KBM-7 (cell line): ENCODE measurements at regions not wholly inside any gene's neighbourhood (a gene's known extent, or its start where the extent isn't known, plus 50 kb on each side); places are given as distances from the start of the nearest gene placed in this dataset.

Experiments
- DNase-seq: peaks from one replicate; pipeline ENCODE4 v3.0.0-alpha.2; 2015
- in situ Hi-C: fragments of 300-500 bp; cut with MboI; formaldehyde crosslinking; loops from 2 replicates; pipeline ENCODE4 v1.14.3; 2020; ENCODE audit warnings: low sequenced_read_pairs, low pct_unique_long_range_greater_than_20kb, mixed read lengths

DNA sequence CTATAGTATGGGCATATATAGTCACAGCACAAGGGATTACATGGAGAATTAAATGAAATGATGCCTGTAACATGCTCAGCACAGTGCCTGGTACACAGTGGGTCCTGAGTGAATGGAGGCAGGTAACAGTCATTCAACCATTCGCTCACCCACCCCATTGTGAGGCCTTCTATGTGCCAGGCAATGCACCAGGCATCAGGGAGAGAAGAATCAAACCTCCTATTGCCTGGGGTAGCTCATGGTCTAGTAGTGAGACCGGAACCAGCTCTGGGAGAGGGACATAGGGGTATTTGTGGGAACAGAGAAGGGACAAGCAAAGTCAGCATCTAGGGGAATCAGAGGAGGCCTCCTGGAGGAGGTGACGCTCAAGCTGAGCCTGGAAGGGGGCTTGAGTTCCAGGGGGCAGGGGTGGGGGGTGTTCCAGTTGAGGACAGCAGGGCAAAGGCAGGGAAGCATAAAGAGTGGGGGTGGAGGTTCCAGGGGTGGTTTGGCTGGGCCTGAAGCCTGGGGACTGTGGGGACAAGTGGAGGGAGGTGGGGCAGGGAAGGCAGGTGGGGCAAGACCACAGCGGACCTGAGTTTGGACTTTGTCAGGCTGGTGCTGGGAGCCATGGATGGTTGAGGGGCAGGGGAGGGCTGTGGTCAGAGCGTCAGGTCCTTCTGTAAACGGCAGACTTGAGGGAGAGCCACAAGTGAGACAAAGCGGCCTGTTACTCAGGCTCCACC, 591.6 kb downstream of the PTPRU start:
- in situ Hi-C loops, result no loop called here
- DNase-seq, result no peak

- DNase-seq, result no peak
- in situ Hi-C loops, result no loop called here
Measured at GRCh38 chr1:29827237-29827750, 591.0 kb downstream of the PTPRU start.

DNA sequence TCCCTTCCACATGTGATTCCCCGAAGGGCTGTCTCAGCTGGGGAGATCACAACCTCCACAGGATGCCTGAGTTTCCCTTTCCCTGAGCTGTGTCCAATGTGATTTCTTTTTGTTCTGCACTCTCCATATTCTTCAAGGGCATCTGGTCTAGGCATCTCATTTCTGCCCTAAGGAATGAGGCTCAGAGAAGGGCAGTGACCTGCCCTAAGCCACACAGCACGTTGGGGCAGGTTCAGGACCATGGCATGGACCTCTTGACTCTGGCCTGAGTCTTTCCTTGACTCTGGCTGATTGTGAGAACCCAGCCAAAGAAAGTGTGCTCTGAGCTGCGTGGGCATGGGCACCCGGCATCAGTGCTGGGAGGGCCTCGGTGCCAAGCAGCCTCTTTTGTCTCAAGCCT, 590.3 kb downstream of the PTPRU start:
- DNase-seq, result no peak
- in situ Hi-C loops, result no loop called here

DNA sequence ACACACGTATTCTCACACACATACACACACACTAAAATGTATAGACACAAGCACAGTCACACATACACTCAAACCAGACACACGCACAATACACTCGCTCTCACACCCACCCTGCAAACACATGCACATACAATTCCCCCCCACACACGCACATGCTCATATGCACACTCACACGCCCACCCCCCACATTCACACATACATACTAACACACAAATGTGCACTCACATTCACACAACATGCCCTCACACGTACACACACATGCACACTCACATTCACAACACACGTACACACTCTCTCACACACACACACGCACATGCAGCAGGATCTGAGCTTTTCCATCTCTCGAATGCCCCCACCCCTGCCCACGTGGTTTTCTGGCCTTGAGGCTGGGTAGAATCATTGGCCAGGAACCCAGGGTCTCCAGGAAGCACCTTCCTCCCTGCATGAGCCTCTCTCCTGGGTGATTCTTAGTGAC, 589.7 kb downstream of the PTPRU start:
- no peak for DNase-seq
- in situ Hi-C loops, result no loop called here

- in situ Hi-C loops, result no loop called here
- no peak for DNase-seq
Measured at GRCh38 chr1:29825274-29825940, 589.1 kb downstream of the PTPRU start.

GRCh38 chr1:29824511-29825273, 588.4 kb downstream of the PTPRU start:
- in situ Hi-C loops, result no loop called here

GRCh38 chr1:29824025-29824424, 587.7 kb downstream of the PTPRU start:
- in situ Hi-C loops, result no loop called here
- no peak for DNase-seq

More at GRCh38 chr1:29824511-29825273, 588.4 kb downstream of the PTPRU start:
- no peak for DNase-seq

DNA sequence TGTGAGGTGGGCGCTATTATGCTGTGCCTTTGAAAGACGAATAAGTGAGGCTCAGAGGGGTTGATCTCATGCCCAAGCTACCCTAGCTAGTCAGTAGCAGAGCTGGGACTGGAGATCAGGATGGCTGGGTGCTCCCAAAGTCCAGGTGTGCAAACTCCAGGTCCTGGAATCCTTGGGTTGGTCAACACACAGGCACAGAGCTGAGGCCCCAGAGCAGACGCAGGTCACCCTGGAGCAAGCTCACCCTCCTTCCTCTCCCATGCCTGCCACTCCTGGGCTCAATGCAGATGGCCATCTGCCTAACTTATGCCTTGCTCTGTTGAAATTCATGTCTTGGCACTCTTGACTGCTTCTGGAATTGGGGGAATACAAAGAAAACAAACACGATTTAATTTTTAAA, 587.2 kb downstream of the PTPRU start:
- no peak for DNase-seq
- in situ Hi-C loops, result no loop called here

- in situ Hi-C loops, result no loop called here
- DNase-seq, result no peak
Measured at GRCh38 chr1:29821605-29822004, 585.3 kb downstream of the PTPRU start.

DNA sequence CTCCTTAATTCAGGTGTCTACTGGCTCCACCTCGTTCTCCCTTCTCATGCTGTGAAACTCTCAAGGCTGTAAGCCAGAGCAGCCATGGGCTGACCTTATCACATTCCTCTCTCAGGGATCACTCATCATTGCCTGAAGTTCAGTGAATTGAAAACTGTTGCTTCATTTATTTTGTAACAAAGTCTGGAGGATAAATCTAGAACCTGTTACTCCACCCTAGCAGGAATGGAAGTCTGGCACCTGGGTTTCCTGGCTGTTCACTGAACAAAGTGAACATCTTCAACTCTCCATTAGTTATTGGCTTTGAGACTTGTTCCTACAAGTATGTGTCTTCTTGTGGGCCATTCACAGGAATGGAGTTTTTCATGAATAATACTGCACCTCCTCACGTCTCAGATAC, 584.1 kb downstream of the PTPRU start:
- in situ Hi-C loops, result no loop called here
- no peak for DNase-seq

- DNase-seq, result no peak
- in situ Hi-C loops, result no loop called here
Measured at GRCh38 chr1:29812408-29813135, 576.2 kb downstream of the PTPRU start.

DNA sequence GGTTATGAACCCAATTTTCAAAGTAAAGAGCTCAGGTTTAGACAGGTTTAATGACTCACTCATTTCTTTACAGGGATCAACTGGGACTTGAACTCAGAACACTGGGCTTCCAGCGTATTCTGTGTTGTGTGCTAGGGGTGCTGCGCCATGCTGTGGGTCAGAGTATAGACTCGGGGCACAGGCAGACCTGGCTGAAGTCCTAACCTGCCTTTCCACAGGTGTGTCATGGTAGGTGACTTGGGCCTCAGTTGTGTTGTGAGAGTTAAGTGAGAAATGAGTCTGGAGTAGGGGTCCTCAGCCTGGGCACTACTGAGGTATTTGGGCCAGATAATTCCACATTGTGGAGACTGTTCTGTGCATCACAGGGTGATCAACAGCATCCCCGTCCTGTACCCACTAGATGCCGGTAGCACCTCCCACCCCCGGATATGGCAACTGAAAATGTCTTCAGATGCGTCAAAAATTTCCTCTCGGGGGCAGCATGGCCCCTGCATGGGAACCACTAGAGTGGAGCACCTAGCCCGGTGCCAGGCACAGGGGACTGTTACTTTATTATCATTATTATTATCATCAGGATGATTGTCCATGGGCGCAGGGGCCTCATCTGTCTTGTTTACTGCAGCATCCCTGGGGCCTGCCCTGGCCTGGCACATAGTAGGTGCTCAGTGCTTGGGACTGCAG, 575.5 kb downstream of the PTPRU start:
- in situ Hi-C loops, result no loop called here
- DNase-seq, result no peak

DNA sequence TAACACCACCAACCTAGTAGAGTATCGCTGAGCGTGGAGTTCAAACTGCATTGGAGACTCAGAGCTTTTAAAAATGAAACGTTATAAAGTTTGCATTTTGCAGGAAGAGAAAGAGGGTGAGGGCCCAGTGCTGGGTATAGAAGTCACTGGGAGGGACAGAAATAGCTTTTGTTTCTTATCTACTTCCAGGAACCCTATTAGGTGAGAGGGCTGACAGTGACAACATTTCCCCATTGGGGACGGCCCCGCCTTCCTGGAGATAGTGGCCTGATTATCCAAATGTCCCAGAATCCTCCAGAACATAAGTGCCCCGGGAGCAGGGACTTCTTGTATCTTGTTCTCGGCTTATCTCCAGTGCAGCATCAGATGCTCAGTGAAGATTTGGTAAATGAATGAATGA, 574.9 kb downstream of the PTPRU start:
- in situ Hi-C loops, result no loop called here
- DNase-seq, result no peak

- in situ Hi-C loops, result no loop called here
- DNase-seq, result no peak
Measured at GRCh38 chr1:29810121-29811120, 574.1 kb downstream of the PTPRU start.

DNA sequence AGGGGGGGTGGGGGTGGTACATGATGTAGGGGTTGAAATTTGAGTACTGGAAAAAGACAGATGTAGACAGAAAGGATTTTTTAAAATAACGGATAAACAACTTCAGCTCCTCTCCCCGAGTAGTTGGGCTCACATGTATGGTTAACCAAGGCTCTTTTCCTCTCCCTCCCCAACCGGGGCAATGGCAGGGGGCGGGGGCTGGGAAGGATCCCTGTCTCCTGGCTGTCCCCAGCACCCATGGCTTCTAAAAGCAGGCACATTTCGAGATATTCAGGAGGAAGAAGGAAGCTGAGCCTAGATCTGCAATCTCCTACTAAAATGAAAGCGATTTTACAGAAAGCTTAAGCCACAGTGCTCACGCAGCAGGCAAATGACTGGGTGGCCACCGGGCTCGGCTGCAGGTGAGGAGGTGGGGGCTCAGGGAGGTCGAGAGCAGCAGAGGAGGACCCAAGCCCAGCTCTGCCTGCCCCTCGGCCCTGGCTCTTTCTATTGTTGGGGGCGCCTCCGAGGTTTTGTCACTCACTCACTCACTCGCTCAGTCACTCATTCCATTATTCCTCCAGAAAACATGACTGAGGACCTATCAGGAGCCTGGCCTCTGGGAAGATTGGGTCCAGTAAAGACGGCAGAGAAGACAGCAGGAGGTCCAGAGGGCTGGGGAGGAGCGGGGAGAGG, 573.3 kb downstream of the PTPRU start:
- in situ Hi-C loops, result no loop called here
- no peak for DNase-seq

DNA sequence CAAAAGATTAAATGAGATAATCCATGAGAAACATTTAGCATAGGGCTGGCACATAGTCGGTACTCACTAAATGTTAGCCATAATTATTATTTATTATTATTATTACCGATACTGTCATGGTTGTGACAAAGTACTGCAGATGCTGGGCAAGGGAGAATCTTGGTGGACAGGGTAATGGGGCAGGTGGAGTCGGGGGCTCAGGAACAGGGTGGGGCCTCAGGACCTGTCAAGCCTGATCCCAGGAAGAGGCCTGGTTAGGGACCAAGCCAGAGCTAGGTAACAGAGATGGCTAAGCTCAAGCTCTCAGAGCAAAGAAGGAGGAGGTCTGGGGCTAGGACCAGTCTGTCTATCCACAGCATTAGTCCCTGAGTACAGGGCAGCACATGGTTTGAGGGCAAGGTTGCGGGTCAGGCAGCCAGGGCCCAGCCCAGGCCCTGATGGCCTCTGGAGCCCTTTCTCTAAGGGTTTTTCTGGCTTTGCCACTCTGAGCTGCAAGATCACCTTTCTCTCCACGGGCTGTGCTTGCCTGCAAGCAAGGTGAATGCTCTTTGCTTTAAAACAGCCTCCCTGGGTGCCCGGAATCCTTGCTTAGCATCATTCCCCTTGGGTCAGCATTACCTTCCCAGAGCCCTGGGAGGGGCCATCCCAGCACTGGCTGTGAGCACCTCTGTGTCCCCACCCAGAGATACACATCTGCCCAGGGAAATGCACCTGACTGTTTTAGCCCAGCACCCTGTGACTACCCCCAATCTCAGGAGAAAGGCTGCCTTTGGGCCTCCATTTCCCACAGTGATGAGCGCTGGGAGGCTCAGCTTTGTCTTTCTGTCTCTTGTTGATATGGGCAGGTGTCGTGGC, 572.0 kb downstream of the PTPRU start:
- in situ Hi-C loops, result no loop called here
- DNase-seq, result no peak
